GM23338 (cell line): ENCODE measurements at regions not wholly inside any gene's neighbourhood (a gene's known extent, or its start where the extent isn't known, plus 50 kb on each side); places are given as distances from the start of the nearest gene placed in this dataset.

Experiments used
- ATAC-seq: fragments of 200-7000 bp; cut with Tn5 transposase; 3 replicates; pipeline ENCODE4 v1.9.1; 2020
- DNase-seq: peaks from one replicate; pipeline ENCODE4 v3.0.0-alpha.2; 2015; ENCODE audit warnings: low spot score
- H2AFZ ChIP-seq: fragments of 200-600 bp; sonication (generic); 2 replicates; pipeline ENCODE4 v1.8.0; 2016; ENCODE audit warnings: antibody characterized with exemption, mild to moderate bottlenecking, moderate library complexity
- H3F3A ChIP-seq: fragments of 200-600 bp; sonication (generic); replicated peaks from 2 replicates; pipeline ENCODE4 v1.8.0; 2017; ENCODE audit warnings: antibody characterized with exemption, mixed run types, low read depth
- H3K27ac ChIP-seq: fragments of 200-600 bp; sonication (generic); 2 replicates; pipeline ENCODE4 v1.6.1; 2016; ENCODE audit warnings: low read depth
- H3K27me3 ChIP-seq: fragments of 200-600 bp; sonication (generic); 2 replicates; pipeline ENCODE4 v1.8.0; 2016; ENCODE audit warnings: mild to moderate bottlenecking, mixed run types, moderate library complexity; ENCODE audit not compliant: insufficient read depth
- H3K36me3 ChIP-seq: fragments of 200-600 bp; sonication (generic); 2 replicates; pipeline ENCODE4 v1.8.0; 2016; ENCODE audit warnings: mild to moderate bottlenecking; ENCODE audit not compliant: insufficient read depth
- H3K4me1 ChIP-seq: fragments of 200-600 bp; sonication (generic); 2 replicates; pipeline ENCODE4 v1.8.0; 2016; ENCODE audit warnings: mild to moderate bottlenecking, moderate library complexity; ENCODE audit not compliant: insufficient read depth
- H3K4me2 ChIP-seq: fragments of 200-600 bp; sonication (generic); 2 replicates; pipeline ENCODE4 v1.7.1; 2017; ENCODE audit warnings: mixed run types
- H3K4me3 ChIP-seq: fragments of 200-600 bp; sonication (generic); 2 replicates; pipeline ENCODE4 v1.6.1; 2016; ENCODE audit warnings: mixed run types
- H3K79me2 ChIP-seq: fragments of 200-600 bp; sonication (generic); replicated peaks from 2 replicates; pipeline ENCODE4 v1.8.0; 2017; ENCODE audit warnings: mild to moderate bottlenecking; ENCODE audit not compliant: insufficient read depth
- H3K9me2 ChIP-seq: fragments of 200-600 bp; sonication (generic); 2 replicates; pipeline ENCODE4 v1.8.0; 2017; ENCODE audit not compliant: insufficient read depth
- H4K20me1 ChIP-seq: fragments of 200-600 bp; sonication (generic); replicated peaks from 2 replicates; pipeline ENCODE4 v1.8.0; 2017; ENCODE audit warnings: mild to moderate bottlenecking; ENCODE audit not compliant: insufficient read depth
- H3K27ac Mint-ChIP-seq: 2 replicates; pipeline ENCODE4 v1.8.0; 2020; ENCODE audit warnings: inconsistent platforms, mild to moderate bottlenecking, moderate library complexity, mixed read lengths
- H3K27me3 Mint-ChIP-seq: 3 replicates; pipeline ENCODE4 v1.8.0; 2022; ENCODE audit warnings: low read depth, mild to moderate bottlenecking, moderate library complexity, mixed read lengths, inconsistent platforms; ENCODE audit not compliant: insufficient read depth, poor library complexity
- H3K36me3 Mint-ChIP-seq: 3 replicates; pipeline ENCODE4 v1.8.0; 2021; ENCODE audit warnings: low read depth, mild to moderate bottlenecking, inconsistent platforms, moderate library complexity, mixed read lengths
- H3K4me1 Mint-ChIP-seq: 3 replicates; pipeline ENCODE4 v1.8.0; 2020; ENCODE audit warnings: mild to moderate bottlenecking, inconsistent platforms, mixed read lengths
- H3K4me3 Mint-ChIP-seq: 3 replicates; pipeline ENCODE4 v1.8.0; 2021; ENCODE audit warnings: moderate library complexity, mild to moderate bottlenecking, inconsistent platforms, mixed read lengths
- H3K9me3 Mint-ChIP-seq: 3 replicates; pipeline ENCODE4 v1.8.0; 2020; ENCODE audit warnings: moderate library complexity, mild to moderate bottlenecking, inconsistent platforms, mixed read lengths
- CREB1 ChIP-seq: fragments of 250-450 bp; sonication (Bioruptor Pico); IDR thresholded peaks from 2 replicates; pipeline ENCODE4 v1.5.0; 2020; ENCODE audit warnings: low read depth, mild to moderate bottlenecking, moderate library complexity
- EZH2 ChIP-seq: fragments of 200-600 bp; sonication (generic); IDR thresholded peaks from one replicate; pipeline ENCODE4 v1.8.0; 2017; ENCODE audit warnings: antibody characterized with exemption, mild to moderate bottlenecking, low read depth; ENCODE audit not compliant: unreplicated experiment
- EZH2phosphoT487 ChIP-seq: fragments of 200-600 bp; sonication (generic); IDR thresholded peaks from one replicate; pipeline ENCODE4 v1.8.1; 2018; ENCODE audit warnings: antibody characterized with exemption; ENCODE audit not compliant: unreplicated experiment
- JUNB ChIP-seq: IDR thresholded peaks from one replicate; pipeline ENCODE4 v1.6.1; 2016; ENCODE audit warnings: antibody characterized with exemption; ENCODE audit not compliant: unreplicated experiment
- NANOG ChIP-seq: IDR thresholded peaks from 2 replicates; pipeline ENCODE4 v1.6.1; 2016; ENCODE audit warnings: antibody characterized with exemption, borderline replicate concordance
- POLR2AphosphoS5 ChIP-seq: IDR thresholded peaks from 2 replicates; pipeline ENCODE4 v1.6.1; 2016; ENCODE audit warnings: antibody characterized with exemption, low read depth
- STAT1 ChIP-seq: IDR thresholded peaks from one replicate; pipeline ENCODE4 v1.6.1; 2016; ENCODE audit warnings: antibody characterized with exemption; ENCODE audit not compliant: unreplicated experiment
- ZNF114 ChIP-seq: fragments of 250-450 bp; sonication (Bioruptor Pico); IDR thresholded peaks from 2 replicates; pipeline ENCODE4 v1.5.0; 2020; ENCODE audit warnings: mild to moderate bottlenecking, moderate library complexity
- ZNF331 ChIP-seq: fragments of 250-450 bp; sonication (Bioruptor Pico); IDR thresholded peaks from 2 replicates; pipeline ENCODE4 v1.5.0; 2020; ENCODE audit warnings: low read depth, mild to moderate bottlenecking, moderate library complexity
- TF ChIP-seq, protein P1 (sequence below): fragments of 250-450 bp; sonication (Bioruptor Pico); IDR thresholded peaks from 2 replicates; pipeline ENCODE4 v1.5.0; 2020; ENCODE audit warnings: mild to moderate bottlenecking, moderate library complexity
- TF ChIP-seq, protein P2 (sequence below), 2 experiments: fragments of 200-600 bp in 1 of 2; sonication (generic) in 1 of 2; conservative IDR thresholded peaks; 2 replicates each; pipeline versions ENCODE4 v1.5.1 to v1.6.1; 2016 to 2017; ENCODE audit warnings: antibody characterized with exemption in 2 of 2, low read depth in 2 of 2, mild to moderate bottlenecking in 2 of 2, moderate library complexity in 1 of 2
- TF ChIP-seq, protein P3 (sequence below): IDR thresholded peaks from one replicate; pipeline ENCODE4 v1.6.1; 2018; ENCODE audit warnings: antibody characterized with exemption; ENCODE audit not compliant: unreplicated experiment
- TF ChIP-seq, protein P4 (sequence below): IDR thresholded peaks from 2 replicates; pipeline ENCODE4 v1.6.1; 2016; ENCODE audit warnings: antibody characterized with exemption

DNA sequence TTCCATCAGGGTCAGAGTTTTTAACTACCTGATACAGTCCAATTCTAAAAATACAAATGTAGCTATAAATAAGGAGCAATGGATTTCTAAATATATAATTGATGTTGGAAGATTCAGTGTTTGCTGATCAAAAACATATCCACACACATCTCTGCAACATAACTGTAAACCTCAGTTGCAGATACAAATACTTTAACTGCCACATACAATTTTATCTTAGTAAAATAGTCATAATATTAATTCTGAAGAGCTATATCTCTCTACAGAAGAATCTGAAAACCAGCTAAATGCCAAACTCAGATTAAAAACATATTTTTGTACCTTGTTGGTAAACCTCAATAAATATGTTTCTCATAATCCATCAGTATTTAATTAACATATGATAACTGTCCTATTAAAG is 674.3 kb upstream of the INTU start:
- Histone ChIP-seq H3K4me1 (peaks cover 6% of the 10 kb centered on the region; the same call in 1 of the 2 replicates), H3K27ac (no peak overlapping the region), H3K79me2 (no peaks in the 10 kb centered on the region), H3K36me3 (no peaks in the 10 kb centered on the region), H2AFZ (no peak overlapping the region), H3K4me2 (0 out of 2 replicates have a peak overlapping the region, but pooled peaks have one; percentile 9), H3F3A (no peaks in the 10 kb centered on the region), H3K4me3 (no peak overlapping the region), H3K9me2 (no peaks in the 10 kb centered on the region), H3K27me3 (no peaks in the 10 kb centered on the region), H4K20me1 (no peaks in the 10 kb centered on the region)
- Mint-ChIP-seq H3K4me3 (no peak overlapping the region), H3K36me3 (no peaks in the 10 kb centered on the region), H3K9me3 (no peaks in the 10 kb centered on the region; the same call in 2 of the 3 replicates), H3K4me1 (peaks cover 12% of the 10 kb centered on the region), H3K27ac (peak overlapping the region; percentile 68; the same call in 1 of the 2 replicates), H3K27me3 (no peaks in the 10 kb centered on the region)
- no peak for DNase-seq
- no peak for ATAC-seq
- TF ChIP-seq, protein P1, sequence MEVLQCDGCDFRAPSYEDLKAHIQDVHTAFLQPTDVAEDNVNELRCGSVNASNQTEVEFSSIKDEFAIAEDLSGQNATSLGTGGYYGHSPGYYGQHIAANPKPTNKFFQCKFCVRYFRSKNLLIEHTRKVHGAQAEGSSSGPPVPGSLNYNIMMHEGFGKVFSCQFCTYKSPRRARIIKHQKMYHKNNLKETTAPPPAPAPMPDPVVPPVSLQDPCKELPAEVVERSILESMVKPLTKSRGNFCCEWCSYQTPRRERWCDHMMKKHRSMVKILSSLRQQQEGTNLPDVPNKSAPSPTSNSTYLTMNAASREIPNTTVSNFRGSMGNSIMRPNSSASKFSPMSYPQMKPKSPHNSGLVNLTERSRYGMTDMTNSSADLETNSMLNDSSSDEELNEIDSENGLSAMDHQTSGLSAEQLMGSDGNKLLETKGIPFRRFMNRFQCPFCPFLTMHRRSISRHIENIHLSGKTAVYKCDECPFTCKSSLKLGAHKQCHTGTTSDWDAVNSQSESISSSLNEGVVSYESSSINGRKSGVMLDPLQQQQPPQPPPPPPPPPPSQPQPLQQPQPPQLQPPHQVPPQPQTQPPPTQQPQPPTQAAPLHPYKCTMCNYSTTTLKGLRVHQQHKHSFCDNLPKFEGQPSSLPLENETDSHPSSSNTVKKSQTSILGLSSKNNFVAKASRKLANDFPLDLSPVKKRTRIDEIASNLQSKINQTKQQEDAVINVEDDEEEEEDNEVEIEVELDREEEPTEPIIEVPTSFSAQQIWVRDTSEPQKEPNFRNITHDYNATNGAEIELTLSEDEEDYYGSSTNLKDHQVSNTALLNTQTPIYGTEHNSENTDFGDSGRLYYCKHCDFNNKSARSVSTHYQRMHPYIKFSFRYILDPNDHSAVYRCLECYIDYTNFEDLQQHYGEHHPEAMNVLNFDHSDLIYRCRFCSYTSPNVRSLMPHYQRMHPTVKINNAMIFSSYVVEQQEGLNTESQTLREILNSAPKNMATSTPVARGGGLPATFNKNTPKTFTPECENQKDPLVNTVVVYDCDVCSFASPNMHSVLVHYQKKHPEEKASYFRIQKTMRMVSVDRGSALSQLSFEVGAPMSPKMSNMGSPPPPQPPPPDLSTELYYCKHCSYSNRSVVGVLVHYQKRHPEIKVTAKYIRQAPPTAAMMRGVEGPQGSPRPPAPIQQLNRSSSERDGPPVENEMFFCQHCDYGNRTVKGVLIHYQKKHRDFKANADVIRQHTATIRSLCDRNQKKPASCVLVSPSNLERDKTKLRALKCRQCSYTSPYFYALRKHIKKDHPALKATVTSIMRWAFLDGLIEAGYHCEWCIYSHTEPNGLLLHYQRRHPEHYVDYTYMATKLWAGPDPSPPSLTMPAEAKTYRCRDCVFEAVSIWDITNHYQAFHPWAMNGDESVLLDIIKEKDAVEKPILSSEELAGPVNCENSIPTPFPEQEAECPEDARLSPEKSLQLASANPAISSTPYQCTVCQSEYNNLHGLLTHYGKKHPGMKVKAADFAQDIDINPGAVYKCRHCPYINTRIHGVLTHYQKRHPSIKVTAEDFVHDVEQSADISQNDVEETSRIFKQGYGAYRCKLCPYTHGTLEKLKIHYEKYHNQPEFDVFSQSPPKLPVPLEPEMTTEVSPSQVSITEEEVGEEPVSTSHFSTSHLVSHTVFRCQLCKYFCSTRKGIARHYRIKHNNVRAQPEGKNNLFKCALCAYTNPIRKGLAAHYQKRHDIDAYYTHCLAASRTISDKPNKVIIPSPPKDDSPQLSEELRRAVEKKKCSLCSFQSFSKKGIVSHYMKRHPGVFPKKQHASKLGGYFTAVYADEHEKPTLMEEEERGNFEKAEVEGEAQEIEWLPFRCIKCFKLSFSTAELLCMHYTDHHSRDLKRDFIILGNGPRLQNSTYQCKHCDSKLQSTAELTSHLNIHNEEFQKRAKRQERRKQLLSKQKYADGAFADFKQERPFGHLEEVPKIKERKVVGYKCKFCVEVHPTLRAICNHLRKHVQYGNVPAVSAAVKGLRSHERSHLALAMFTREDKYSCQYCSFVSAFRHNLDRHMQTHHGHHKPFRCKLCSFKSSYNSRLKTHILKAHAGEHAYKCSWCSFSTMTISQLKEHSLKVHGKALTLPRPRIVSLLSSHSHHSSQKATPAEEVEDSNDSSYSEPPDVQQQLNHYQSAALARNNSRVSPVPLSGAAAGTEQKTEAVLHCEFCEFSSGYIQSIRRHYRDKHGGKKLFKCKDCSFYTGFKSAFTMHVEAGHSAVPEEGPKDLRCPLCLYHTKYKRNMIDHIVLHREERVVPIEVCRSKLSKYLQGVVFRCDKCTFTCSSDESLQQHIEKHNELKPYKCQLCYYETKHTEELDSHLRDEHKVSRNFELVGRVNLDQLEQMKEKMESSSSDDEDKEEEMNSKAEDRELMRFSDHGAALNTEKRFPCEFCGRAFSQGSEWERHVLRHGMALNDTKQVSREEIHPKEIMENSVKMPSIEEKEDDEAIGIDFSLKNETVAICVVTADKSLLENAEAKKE (CRISPR knock-in tag), result no peak
- TF ChIP-seq EZH2phosphoT487 (no peak), NANOG (no peak), STAT1 (no peak), EZH2 (no peak), CREB1 (no peak), JUNB (no peak), ZNF114 (CRISPR knock-in tag) (no peak), POLR2AphosphoS5 (no peak), ZNF331 (CRISPR knock-in tag) (no peak)
- TF ChIP-seq, protein P2, sequence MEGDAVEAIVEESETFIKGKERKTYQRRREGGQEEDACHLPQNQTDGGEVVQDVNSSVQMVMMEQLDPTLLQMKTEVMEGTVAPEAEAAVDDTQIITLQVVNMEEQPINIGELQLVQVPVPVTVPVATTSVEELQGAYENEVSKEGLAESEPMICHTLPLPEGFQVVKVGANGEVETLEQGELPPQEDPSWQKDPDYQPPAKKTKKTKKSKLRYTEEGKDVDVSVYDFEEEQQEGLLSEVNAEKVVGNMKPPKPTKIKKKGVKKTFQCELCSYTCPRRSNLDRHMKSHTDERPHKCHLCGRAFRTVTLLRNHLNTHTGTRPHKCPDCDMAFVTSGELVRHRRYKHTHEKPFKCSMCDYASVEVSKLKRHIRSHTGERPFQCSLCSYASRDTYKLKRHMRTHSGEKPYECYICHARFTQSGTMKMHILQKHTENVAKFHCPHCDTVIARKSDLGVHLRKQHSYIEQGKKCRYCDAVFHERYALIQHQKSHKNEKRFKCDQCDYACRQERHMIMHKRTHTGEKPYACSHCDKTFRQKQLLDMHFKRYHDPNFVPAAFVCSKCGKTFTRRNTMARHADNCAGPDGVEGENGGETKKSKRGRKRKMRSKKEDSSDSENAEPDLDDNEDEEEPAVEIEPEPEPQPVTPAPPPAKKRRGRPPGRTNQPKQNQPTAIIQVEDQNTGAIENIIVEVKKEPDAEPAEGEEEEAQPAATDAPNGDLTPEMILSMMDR (conservative IDR thresholded peaks at IDR 0.05; ENCODE audit: low read depth in 2 of 2), result no peak
- TF ChIP-seq, protein P3, sequence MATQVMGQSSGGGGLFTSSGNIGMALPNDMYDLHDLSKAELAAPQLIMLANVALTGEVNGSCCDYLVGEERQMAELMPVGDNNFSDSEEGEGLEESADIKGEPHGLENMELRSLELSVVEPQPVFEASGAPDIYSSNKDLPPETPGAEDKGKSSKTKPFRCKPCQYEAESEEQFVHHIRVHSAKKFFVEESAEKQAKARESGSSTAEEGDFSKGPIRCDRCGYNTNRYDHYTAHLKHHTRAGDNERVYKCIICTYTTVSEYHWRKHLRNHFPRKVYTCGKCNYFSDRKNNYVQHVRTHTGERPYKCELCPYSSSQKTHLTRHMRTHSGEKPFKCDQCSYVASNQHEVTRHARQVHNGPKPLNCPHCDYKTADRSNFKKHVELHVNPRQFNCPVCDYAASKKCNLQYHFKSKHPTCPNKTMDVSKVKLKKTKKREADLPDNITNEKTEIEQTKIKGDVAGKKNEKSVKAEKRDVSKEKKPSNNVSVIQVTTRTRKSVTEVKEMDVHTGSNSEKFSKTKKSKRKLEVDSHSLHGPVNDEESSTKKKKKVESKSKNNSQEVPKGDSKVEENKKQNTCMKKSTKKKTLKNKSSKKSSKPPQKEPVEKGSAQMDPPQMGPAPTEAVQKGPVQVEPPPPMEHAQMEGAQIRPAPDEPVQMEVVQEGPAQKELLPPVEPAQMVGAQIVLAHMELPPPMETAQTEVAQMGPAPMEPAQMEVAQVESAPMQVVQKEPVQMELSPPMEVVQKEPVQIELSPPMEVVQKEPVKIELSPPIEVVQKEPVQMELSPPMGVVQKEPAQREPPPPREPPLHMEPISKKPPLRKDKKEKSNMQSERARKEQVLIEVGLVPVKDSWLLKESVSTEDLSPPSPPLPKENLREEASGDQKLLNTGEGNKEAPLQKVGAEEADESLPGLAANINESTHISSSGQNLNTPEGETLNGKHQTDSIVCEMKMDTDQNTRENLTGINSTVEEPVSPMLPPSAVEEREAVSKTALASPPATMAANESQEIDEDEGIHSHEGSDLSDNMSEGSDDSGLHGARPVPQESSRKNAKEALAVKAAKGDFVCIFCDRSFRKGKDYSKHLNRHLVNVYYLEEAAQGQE, result no peak
- TF ChIP-seq, protein P4, sequence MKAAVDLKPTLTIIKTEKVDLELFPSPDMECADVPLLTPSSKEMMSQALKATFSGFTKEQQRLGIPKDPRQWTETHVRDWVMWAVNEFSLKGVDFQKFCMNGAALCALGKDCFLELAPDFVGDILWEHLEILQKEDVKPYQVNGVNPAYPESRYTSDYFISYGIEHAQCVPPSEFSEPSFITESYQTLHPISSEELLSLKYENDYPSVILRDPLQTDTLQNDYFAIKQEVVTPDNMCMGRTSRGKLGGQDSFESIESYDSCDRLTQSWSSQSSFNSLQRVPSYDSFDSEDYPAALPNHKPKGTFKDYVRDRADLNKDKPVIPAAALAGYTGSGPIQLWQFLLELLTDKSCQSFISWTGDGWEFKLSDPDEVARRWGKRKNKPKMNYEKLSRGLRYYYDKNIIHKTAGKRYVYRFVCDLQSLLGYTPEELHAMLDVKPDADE, result no peak
